HCT116 (cell line): ENCODE measurements at regions not wholly inside any gene's neighbourhood (a gene's known extent, or its start where the extent isn't known, plus 50 kb on each side); places are given as distances from the start of the nearest gene placed in this dataset.

Experiments
- ATAC-seq: fragments of 200-7000 bp; cut with Tn5 transposase; 2 replicates; pipeline ENCODE4 v1.9.1; 2020; ENCODE audit warnings: mild to moderate bottlenecking, moderate library complexity
- BruUV-seq: library from RNA; stranded (reverse); fragments of 400-500 nt; replicated peaks from 2 replicates; lab custom pipeline; 2021; lab: Mats Ljungman, UMichigan
- CTCF ChIA-PET: fragments of 300-600 bp; sonication (Branson Sonifier 250); formaldehyde crosslinking; loops from one replicate; lab custom pipeline; 2021; ENCODE audit warnings: antibody characterized with exemption; lab: Charles Lee
- POLR2A ChIA-PET: fragments of 300-600, 350-600 bp; sonication (Branson Sonifier 250); formaldehyde crosslinking; loops from one replicate; lab custom pipeline; 2021; ENCODE audit warnings: antibody characterized with exemption; lab: Charles Lee
- RAD21 ChIA-PET, 2 experiments: fragments of 300-600 bp; sonication (Branson Sonifier 250); formaldehyde crosslinking; loops; one replicate each; lab custom pipeline; 2023; ENCODE audit warnings: low total read pairs in 2 of 2; ENCODE audit not compliant: uncharacterized antibody in 2 of 2, unreplicated experiment in 2 of 2, low non-redundant PET in 1 of 2; lab: Charles Lee
- DNase-seq: peaks from one replicate; pipeline ENCODE4 v3.0.0-alpha.2; 2010; ENCODE audit warnings: low read depth, low spot score
- H2AFZ ChIP-seq: fragments of 200-600 bp; shearing (Covaris generic), sonication (generic); 2 replicates; pipeline ENCODE4 v1.6.1; 2017; ENCODE audit warnings: low read depth, mixed run types, mixed read lengths, antibody characterized with exemption, low read length; ENCODE audit not compliant: poor library complexity, severe bottlenecking
- H3K27ac ChIP-seq: 2 replicates; pipeline ENCODE4 v1.5.1; 2012; ENCODE audit warnings: low read depth, low read length
- H3K27me3 ChIP-seq: fragments of 200-600 bp; sonication (generic); 2 replicates; pipeline ENCODE4 v1.6.1; 2016; ENCODE audit warnings: mixed run types, low read length, mixed read lengths; ENCODE audit not compliant: insufficient read depth
- H3K36me3 ChIP-seq, 2 experiments: fragments of 200-500 bp in 1 of 2; fragments of 200-600 bp in 1 of 2; sonication (Bioruptor generic) in 1 of 2; sonication (generic) in 1 of 2; 2 replicates each; pipeline versions ENCODE4 v1.5.1 to v1.6.1; 2014 to 2016; ENCODE audit warnings: low read length in 2 of 2, inconsistent platforms in 1 of 2, mixed read lengths in 1 of 2, mixed run types in 1 of 2; ENCODE audit not compliant: insufficient read depth in 2 of 2, control insufficient read depth in 1 of 2
- H3K4me1 ChIP-seq, 2 experiments: fragments of 200-600 bp in 1 of 2; sonication (generic) in 1 of 2; 2 replicates each; pipeline versions ENCODE4 v1.5.1 to v1.6.1; 2012 to 2017; ENCODE audit warnings: low read length in 2 of 2, inconsistent platforms in 1 of 2, mild to moderate bottlenecking in 1 of 2, mixed read lengths in 1 of 2, mixed run types in 1 of 2, moderate library complexity in 1 of 2; ENCODE audit not compliant: insufficient read depth in 2 of 2, control insufficient read depth in 1 of 2
- H3K4me2 ChIP-seq: fragments of 200-600 bp; sonication (generic); 2 replicates; pipeline ENCODE4 v1.6.1; 2017; ENCODE audit warnings: mixed run types, low read length, mixed read lengths
- H3K4me3 ChIP-seq, 2 experiments: fragments of 200-600 bp in 1 of 2; sonication (generic) in 1 of 2; replicated peaks in 1 of 2; 2 replicates each; pipeline ENCODE4 v1.5.1; 2011 to 2016; ENCODE audit warnings: low read length in 2 of 2, control low read depth in 1 of 2, low read depth in 1 of 2, mild to moderate bottlenecking in 1 of 2, mixed read lengths in 1 of 2, mixed run types in 1 of 2
- H3K79me2 ChIP-seq: fragments of 200-600 bp; sonication (generic); 2 replicates; pipeline ENCODE4 v1.6.1; 2017; ENCODE audit warnings: mild to moderate bottlenecking, mixed run types, low read length, moderate library complexity, mixed read lengths; ENCODE audit not compliant: insufficient read depth
- H3K9ac ChIP-seq: fragments of 200-600 bp; sonication (generic); 2 replicates; pipeline ENCODE4 v1.6.1; 2016; ENCODE audit warnings: low read length, mixed read lengths
- H3K9me2 ChIP-seq: fragments of 200-600 bp; sonication (generic), shearing (Covaris generic); 2 replicates; pipeline ENCODE4 v1.6.1; 2017; ENCODE audit warnings: mixed run types, mild to moderate bottlenecking, moderate library complexity; ENCODE audit not compliant: insufficient read depth
- H3K9me3 ChIP-seq, 2 experiments: fragments of 200-500 bp in 1 of 2; fragments of 200-600 bp in 1 of 2; sonication (Bioruptor generic) in 1 of 2; sonication (generic) in 1 of 2; 2 replicates each; pipeline ENCODE4 v1.6.1; 2014 to 2017; ENCODE audit warnings: low read length in 2 of 2, mixed read lengths in 2 of 2, inconsistent platforms in 1 of 2, low read depth in 1 of 2, mild to moderate bottlenecking in 1 of 2, mixed run types in 1 of 2, moderate library complexity in 1 of 2; ENCODE audit not compliant: control insufficient read depth in 1 of 2, insufficient read depth in 1 of 2
- H4K20me1 ChIP-seq: fragments of 200-600 bp; sonication (generic), shearing (Covaris generic); 2 replicates; pipeline ENCODE4 v1.6.1; 2017; ENCODE audit warnings: mixed run types, mild to moderate bottlenecking, moderate library complexity; ENCODE audit not compliant: insufficient read depth
- CBX3 ChIP-seq: IDR thresholded peaks from 2 replicates; pipeline ENCODE4 v1.6.1; 2012; ENCODE audit warnings: low read depth
- CEBPB ChIP-seq: IDR thresholded peaks from 2 replicates; pipeline ENCODE4 v1.6.1; 2012; ENCODE audit warnings: low read depth
- EGR1 ChIP-seq: IDR thresholded peaks from 2 replicates; pipeline ENCODE4 v1.6.1; 2012; ENCODE audit warnings: low read depth
- ELF1 ChIP-seq: IDR thresholded peaks from 2 replicates; pipeline ENCODE4 v1.6.1; 2012; ENCODE audit warnings: low read depth, borderline replicate concordance
- EZH2 ChIP-seq: fragments of 200-600 bp; sonication (generic); IDR thresholded peaks from 2 replicates; pipeline ENCODE4 v1.6.1; 2017; ENCODE audit warnings: antibody characterized with exemption, mixed run types
- EZH2phosphoT487 ChIP-seq: fragments of 200-600 bp; IDR thresholded peaks from 2 replicates; pipeline ENCODE4 v1.6.1; 2018; ENCODE audit warnings: antibody characterized with exemption, borderline replicate concordance
- JUND ChIP-seq: IDR thresholded peaks from 2 replicates; pipeline ENCODE4 v1.6.1; 2012
- POLR2A ChIP-seq: IDR thresholded peaks from 2 replicates; pipeline ENCODE4 v1.7.0; 2011; ENCODE audit warnings: borderline replicate concordance; ENCODE audit not compliant: insufficient read depth, insufficient read length; ENCODE audit errors: extremely low read depth
- POLR2AphosphoS5 ChIP-seq: IDR thresholded peaks from 2 replicates; pipeline ENCODE4 v1.6.1; 2011; ENCODE audit warnings: mild to moderate bottlenecking, low read depth, low read length, moderate library complexity
- SP1 ChIP-seq: IDR thresholded peaks from 2 replicates; pipeline ENCODE4 v1.6.1; 2012; ENCODE audit warnings: low read depth
- SRF ChIP-seq: IDR thresholded peaks from 2 replicates; pipeline ENCODE4 v1.6.1; 2012; ENCODE audit warnings: low read depth
- TCF7L2 ChIP-seq: IDR thresholded peaks from 2 replicates; pipeline ENCODE4 v1.7.0; 2011; ENCODE audit warnings: borderline replicate concordance, inconsistent platforms; ENCODE audit not compliant: insufficient read depth, insufficient read length; ENCODE audit errors: extremely low read depth
- YY1 ChIP-seq: IDR thresholded peaks from 2 replicates; pipeline ENCODE4 v1.6.1; 2011; ENCODE audit warnings: low read length, low read depth, moderate library complexity, mild to moderate bottlenecking; ENCODE audit not compliant: insufficient replicate concordance; ENCODE audit errors: extremely low read depth
- ZNF274 ChIP-seq: fragments of 200-500 bp; sonication (Bioruptor generic); IDR thresholded peaks from 2 replicates; pipeline ENCODE4 v1.6.1; 2014; ENCODE audit warnings: mild to moderate bottlenecking, low read depth, low read length, inconsistent platforms
- intact Hi-C: fragments of 100-400 bp; cut with micrococcal nuclease; formaldehyde crosslinking; loops from 2 replicates; pipeline ENCODE4 v1.10.0; 2022
- TF ChIP-seq, protein P1 (sequence below): IDR thresholded peaks from 2 replicates; pipeline ENCODE4 v1.6.1; 2011; ENCODE audit warnings: mild to moderate bottlenecking, low read length, moderate library complexity; ENCODE audit not compliant: insufficient replicate concordance; ENCODE audit errors: extremely low read depth
- TF ChIP-seq, protein P2 (sequence below), 3 experiments: fragments of 200-600 bp in 1 of 3; sonication (generic) in 1 of 3; IDR thresholded peaks in 2 of 3; conservative IDR thresholded peaks in 1 of 3; 2 replicates each; pipeline ENCODE4 v1.5.1; 2012 to 2017; ENCODE audit warnings: low read depth in 2 of 3, low read length in 2 of 3, antibody characterized with exemption in 1 of 3, borderline replicate concordance in 1 of 3, control low read depth in 1 of 3, mild to moderate bottlenecking in 1 of 3, mixed read lengths in 1 of 3, mixed run types in 1 of 3, moderate library complexity in 1 of 3; ENCODE audit not compliant: insufficient read depth in 1 of 3

DNA sequence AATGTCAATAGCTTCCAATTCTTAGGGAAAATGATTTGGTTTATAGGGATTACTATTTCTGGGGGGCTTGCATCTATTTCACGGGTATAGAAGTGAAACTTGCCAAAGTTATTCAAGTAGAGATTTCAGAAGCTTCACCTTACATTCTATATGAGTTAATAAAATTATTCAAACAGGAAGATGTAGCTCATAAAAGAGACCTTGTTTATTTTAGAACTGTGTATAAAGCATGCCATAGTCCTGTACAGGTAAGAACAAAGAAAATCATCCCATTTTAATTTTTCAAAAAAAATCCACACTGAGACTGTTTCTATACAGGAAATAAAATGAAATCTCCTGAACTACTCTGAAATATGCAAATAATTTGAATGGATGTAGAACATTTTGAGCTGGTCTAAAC lies 834.7 kb downstream of the TRHDE start:
- BruUV-seq = no TSS peak
- TF ChIP-seq, protein P1, sequence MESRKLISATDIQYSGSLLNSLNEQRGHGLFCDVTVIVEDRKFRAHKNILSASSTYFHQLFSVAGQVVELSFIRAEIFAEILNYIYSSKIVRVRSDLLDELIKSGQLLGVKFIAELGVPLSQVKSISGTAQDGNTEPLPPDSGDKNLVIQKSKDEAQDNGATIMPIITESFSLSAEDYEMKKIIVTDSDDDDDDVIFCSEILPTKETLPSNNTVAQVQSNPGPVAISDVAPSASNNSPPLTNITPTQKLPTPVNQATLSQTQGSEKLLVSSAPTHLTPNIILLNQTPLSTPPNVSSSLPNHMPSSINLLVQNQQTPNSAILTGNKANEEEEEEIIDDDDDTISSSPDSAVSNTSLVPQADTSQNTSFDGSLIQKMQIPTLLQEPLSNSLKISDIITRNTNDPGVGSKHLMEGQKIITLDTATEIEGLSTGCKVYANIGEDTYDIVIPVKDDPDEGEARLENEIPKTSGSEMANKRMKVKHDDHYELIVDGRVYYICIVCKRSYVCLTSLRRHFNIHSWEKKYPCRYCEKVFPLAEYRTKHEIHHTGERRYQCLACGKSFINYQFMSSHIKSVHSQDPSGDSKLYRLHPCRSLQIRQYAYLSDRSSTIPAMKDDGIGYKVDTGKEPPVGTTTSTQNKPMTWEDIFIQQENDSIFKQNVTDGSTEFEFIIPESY = no peak
- TF ChIP-seq CEBPB (no peak), POLR2A (no peak), EZH2 (no peak), SP1 (no peak), CBX3 (no peak), ELF1 (no peak), POLR2AphosphoS5 (no peak), YY1 (no peak), ZNF274 (no peak), EGR1 (no peak), SRF (no peak), EZH2phosphoT487 (no peak), JUND (no peak), TCF7L2 (no peak)
- TF ChIP-seq, protein P2, sequence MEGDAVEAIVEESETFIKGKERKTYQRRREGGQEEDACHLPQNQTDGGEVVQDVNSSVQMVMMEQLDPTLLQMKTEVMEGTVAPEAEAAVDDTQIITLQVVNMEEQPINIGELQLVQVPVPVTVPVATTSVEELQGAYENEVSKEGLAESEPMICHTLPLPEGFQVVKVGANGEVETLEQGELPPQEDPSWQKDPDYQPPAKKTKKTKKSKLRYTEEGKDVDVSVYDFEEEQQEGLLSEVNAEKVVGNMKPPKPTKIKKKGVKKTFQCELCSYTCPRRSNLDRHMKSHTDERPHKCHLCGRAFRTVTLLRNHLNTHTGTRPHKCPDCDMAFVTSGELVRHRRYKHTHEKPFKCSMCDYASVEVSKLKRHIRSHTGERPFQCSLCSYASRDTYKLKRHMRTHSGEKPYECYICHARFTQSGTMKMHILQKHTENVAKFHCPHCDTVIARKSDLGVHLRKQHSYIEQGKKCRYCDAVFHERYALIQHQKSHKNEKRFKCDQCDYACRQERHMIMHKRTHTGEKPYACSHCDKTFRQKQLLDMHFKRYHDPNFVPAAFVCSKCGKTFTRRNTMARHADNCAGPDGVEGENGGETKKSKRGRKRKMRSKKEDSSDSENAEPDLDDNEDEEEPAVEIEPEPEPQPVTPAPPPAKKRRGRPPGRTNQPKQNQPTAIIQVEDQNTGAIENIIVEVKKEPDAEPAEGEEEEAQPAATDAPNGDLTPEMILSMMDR (IDR thresholded peaks at IDR 0.05 in 2 of 3, conservative IDR thresholded peaks at IDR 0.05 in 1 of 3; ENCODE audit: borderline replicate concordance in 1 of 3, insufficient read depth in 1 of 3, low read depth in 2 of 3, low read length in 2 of 3) = no peak
- H3K4me2 ChIP-seq = no peak overlapping the region
- H3K4me3 ChIP-seq = no peak overlapping the region
- DNase-seq (no peak), ATAC-seq (no peak)
- ChIA-PET CTCF (no interaction called here), RAD21 (no interaction called here), POLR2A (no interaction called here)
- H4K20me1 ChIP-seq = no peaks in the 10 kb centered on the region
- intact Hi-C loops = no loop called here
- H3K27me3 ChIP-seq = no peaks in the 10 kb centered on the region
- H3K36me3 ChIP-seq = no peaks in the 10 kb centered on the region
- no peak overlapping the region for H3K27ac ChIP-seq
- H2AFZ ChIP-seq = no peak overlapping the region
- no peaks in the 10 kb centered on the region for H3K9me3 ChIP-seq
- no peaks in the 10 kb centered on the region for H3K9me2 ChIP-seq
- no peak overlapping the region for H3K9ac ChIP-seq
- H3K79me2 ChIP-seq = no peaks in the 10 kb centered on the region
- no peaks in the 10 kb centered on the region for H3K4me1 ChIP-seq
